Activated CD8-positive, alpha-beta T cell treated with anti-CD3 and anti-CD28 coated beads for 36 hours (primary cell): ENCODE measurements at regions not wholly inside any gene's neighbourhood (a gene's known extent, or its start where the extent isn't known, plus 50 kb on each side); places are given as distances from the start of the nearest gene placed in this dataset.
A peak's percentile ranks its signal among the peaks of the same experiment; 100 is the strongest.
"Not testable (repeated sequence)": the region's sequence is repeated elsewhere in the genome, so short reads cannot be mapped to it uniquely, and the experiment has no call there.

Experiments used
- ATAC-seq: fragments of 200-7000 bp; cut with Tn5 transposase; one replicate; pipeline ENCODE4 v1.10.0; 2021; ENCODE audit warnings: mild to moderate bottlenecking, moderate library complexity
- CTCF ChIA-PET: fragments of 350-600 bp; sonication (Branson Sonifier 250); formaldehyde crosslinking; loops from one replicate; lab custom pipeline; 2021; ENCODE audit warnings: antibody characterized with exemption; lab: Charles Lee
- POLR2A ChIA-PET: fragments of 350-600 bp; sonication (Branson Sonifier 250); formaldehyde crosslinking; loops from one replicate; lab custom pipeline; 2021; ENCODE audit warnings: antibody characterized with exemption; lab: Charles Lee
- DNase-seq: peaks from one replicate; pipeline ENCODE4 v3.0.0-alpha.2; 2020
- H3K27ac Mint-ChIP-seq: one replicate; pipeline ENCODE4 v1.8.0; 2021; ENCODE audit warnings: mild to moderate bottlenecking, mixed read lengths
- H3K27me3 Mint-ChIP-seq: one replicate; pipeline ENCODE4 v1.8.0; 2021; ENCODE audit warnings: mixed read lengths
- H3K36me3 Mint-ChIP-seq: one replicate; pipeline ENCODE4 v1.8.0; 2021; ENCODE audit warnings: low read depth, mixed read lengths
- H3K4me1 Mint-ChIP-seq: one replicate; pipeline ENCODE4 v1.8.0; 2021; ENCODE audit warnings: low read depth, mixed read lengths
- H3K4me3 Mint-ChIP-seq: one replicate; pipeline ENCODE4 v1.8.0; 2021; ENCODE audit warnings: mild to moderate bottlenecking, moderate library complexity, mixed read lengths
- H3K9me3 Mint-ChIP-seq: one replicate; pipeline ENCODE4 v1.8.0; 2021; ENCODE audit warnings: mixed read lengths
- CTCF ChIP-seq: fragments of 200-600 bp; IDR thresholded peaks from one replicate; pipeline ENCODE4 v1.8.0; 2022; ENCODE audit warnings: antibody characterized with exemption, mild to moderate bottlenecking
- intact Hi-C: fragments of 100-400 bp; cut with micrococcal nuclease; formaldehyde crosslinking; loops from one replicate; pipeline ENCODE4 v1.10.0; 2022

GRCh38 chr15:77832874-77833273, 200.2 kb upstream of the LINGO1 start:
- no peak for TF ChIP-seq CTCF
- no peak overlapping the region for H3K27ac Mint-ChIP-seq
- no peak for DNase-seq
- H3K36me3 Mint-ChIP-seq = no peaks in the 10 kb centered on the region
- no peak overlapping the region for H3K4me3 Mint-ChIP-seq
- intact Hi-C loops = no loop called here
- H3K27me3 Mint-ChIP-seq = peaks cover 4% of the 10 kb centered on the region
- H3K4me1 Mint-ChIP-seq = no peaks in the 10 kb centered on the region
- CTCF ChIA-PET = interaction anchor here (1.8 to 2.5 kb wide), 2 partner anchors 12 to 199 kb away, joined by 4 to 12 read pairs; no protein-coding TSS in a partner anchor
- ATAC-seq = no peak
- POLR2A ChIA-PET = no interaction called here
- H3K9me3 Mint-ChIP-seq = no peaks in the 10 kb centered on the region

GRCh38 chr15:77831986-77832385, 199.3 kb upstream of the LINGO1 start:
- Mint-ChIP-seq H3K36me3 (no peaks in the 10 kb centered on the region), H3K27ac (no peak overlapping the region), H3K4me1 (no peaks in the 10 kb centered on the region), H3K9me3 (no peaks in the 10 kb centered on the region), H3K4me3 (no peak overlapping the region), H3K27me3 (peaks cover 4% of the 10 kb centered on the region)
- no peak for TF ChIP-seq CTCF
- ChIA-PET CTCF (interaction anchor here (0.7 to 2.5 kb wide), 3 partner anchors 9 to 198 kb away, joined by 3 to 12 read pairs (median 4); no protein-coding TSS in a partner anchor), POLR2A (no interaction called here)
- ATAC-seq (no peak), DNase-seq (no peak)
- intact Hi-C loops = no loop called here

GRCh38 chr15:77830051-77830468, 197.3 kb upstream of the LINGO1 start:
- CTCF ChIA-PET = no interaction called here
- H3K4me1 Mint-ChIP-seq = no peaks in the 10 kb centered on the region
- no peak for DNase-seq
- no peak overlapping the region for H3K27ac Mint-ChIP-seq
- intact Hi-C loops = no loop called here
- POLR2A ChIA-PET = interaction anchor here (1.1 kb wide), 1 partner anchor 32 kb away, joined by 4 read pairs; no protein-coding TSS in a partner anchor
- ATAC-seq = peak; percentile 47
- H3K4me3 Mint-ChIP-seq = no peak overlapping the region
- no peaks in the 10 kb centered on the region for H3K36me3 Mint-ChIP-seq
- no peaks in the 10 kb centered on the region for H3K9me3 Mint-ChIP-seq
- no peaks in the 10 kb centered on the region for H3K27me3 Mint-ChIP-seq
- no peak for TF ChIP-seq CTCF

GRCh38 chr15:77829331-77829730, 196.6 kb upstream of the LINGO1 start:
- intact Hi-C loops = loop anchor here (10.0 kb wide), 1 partner anchor 175 kb away; no protein-coding TSS in a partner anchor
- POLR2A ChIA-PET = interaction anchor here (1.1 kb wide), 1 partner anchor 31 kb away, joined by 4 read pairs; no protein-coding TSS in a partner anchor
- H3K4me1 Mint-ChIP-seq, H3K36me3 Mint-ChIP-seq, DNase-seq, H3K9me3 Mint-ChIP-seq, H3K4me3 Mint-ChIP-seq, CTCF ChIA-PET, H3K27ac Mint-ChIP-seq, ATAC-seq, H3K27me3 Mint-ChIP-seq: not testable (repeated sequence)

- no peak for DNase-seq
- H3K36me3 Mint-ChIP-seq = no peaks in the 10 kb centered on the region
These were observed 195.1 kb upstream of the LINGO1 start for GRCh38 chr15:77827860-77828259.

More at GRCh38 chr15:77827860-77828259, 195.1 kb upstream of the LINGO1 start:
- TF ChIP-seq CTCF = no peak
- Mint-ChIP-seq H3K27ac (no peak overlapping the region), H3K4me1 (no peaks in the 10 kb centered on the region), H3K4me3 (no peak overlapping the region), H3K9me3 (no peaks in the 10 kb centered on the region), H3K27me3 (no peaks in the 10 kb centered on the region)
- ChIA-PET CTCF (no interaction called here), POLR2A (no interaction called here)
- intact Hi-C loops = loop anchor here (10.0 kb wide), 1 partner anchor 173 kb away; no protein-coding TSS in a partner anchor
- no peak for ATAC-seq
